Transverse colon (tissue), 3 donors: ENCODE measurements at regions not wholly inside any gene's neighbourhood (a gene's known extent, or its start where the extent isn't known, plus 50 kb on each side); places are given as distances from the start of the nearest gene placed in this dataset.

Source experiments
- CTCF ChIP-seq, 5 experiments: fragments of 200-600 bp in 3 of 5; fragments of 450-650 bp in 2 of 5; sonication (generic) in 3 of 5; IDR thresholded peaks; 1 replicate in 2 of 5; 2 replicates in 3 of 5; pipeline ENCODE4 v1.5.1; 2016 to 2017; ENCODE audit warnings: antibody characterized with exemption in 5 of 5, inconsistent platforms in 3 of 5, mild to moderate bottlenecking in 2 of 5, moderate library complexity in 1 of 5
- EP300 ChIP-seq: sonication (generic); formaldehyde crosslinking; IDR thresholded peaks from one replicate; pipeline ENCODE4 v1.6.1; 2017; ENCODE audit warnings: antibody characterized with exemption, low read depth
- POLR2A ChIP-seq: fragments of 450-650 bp; IDR thresholded peaks from one replicate; pipeline ENCODE4 v1.6.1; 2016; ENCODE audit warnings: antibody characterized with exemption, mild to moderate bottlenecking, moderate library complexity

GRCh38 chrX:33726281-33727160 lies 405.6 kb downstream of the FAM47A start:
- TF ChIP-seq CTCF (IDR thresholded peaks at IDR 0.05) (no peak), EP300 (no peak), POLR2A (no peak)
